ENCODE measurements at regions not wholly inside any gene's neighbourhood (a gene's known extent, or its start where the extent isn't known, plus 50 kb on each side); places are given as distances from the start of the nearest gene placed in this dataset.

- TF ChIP-seq CTCF (IDR thresholded peaks at IDR 0.05; ENCODE audit: poor library complexity, severe bottlenecking), result no peak
- TF ChIP-seq RAD21 (conservative IDR thresholded peaks at IDR 0.05), result no peak
- no peak for TF ChIP-seq TAF1 (IDR thresholded peaks at IDR 0.05; ENCODE audit: low read depth)
- TF ChIP-seq EZH2 (IDR thresholded peaks at IDR 0.05; ENCODE audit: borderline replicate concordance, insufficient read depth, low read length, poor library complexity, severe bottlenecking), result no peak
- TF ChIP-seq EP300 (conservative IDR thresholded peaks at IDR 0.05; ENCODE audit: poor library complexity, severe bottlenecking), result no peak
- no peak for TF ChIP-seq POLR2AphosphoS5 (IDR thresholded peaks at IDR 0.05)
- no peak for TF ChIP-seq SMC3 (conservative IDR thresholded peaks at IDR 0.05; ENCODE audit: poor library complexity)
- TF ChIP-seq REST (IDR thresholded peaks at IDR 0.05; ENCODE audit: borderline replicate concordance), result no peak
- TF ChIP-seq MXI1 (conservative IDR thresholded peaks at IDR 0.05; ENCODE audit: poor library complexity, severe bottlenecking), result no peak
Measured at GRCh38 chr2:234806818-234807217, 145.0 kb upstream of the SH3BP4 start.
